HG03108 (cell line): ENCODE measurements at regions not wholly inside any gene's neighbourhood (a gene's known extent, or its start where the extent isn't known, plus 50 kb on each side); places are given as distances from the start of the nearest gene placed in this dataset.
A peak's percentile ranks its signal among the peaks of the same experiment; 100 is the strongest.

Source experiments
- ATAC-seq: cut with Tn5 transposase; IDR thresholded peaks from one replicate; pipeline ENCODE4 v1.9.1; 2021; ENCODE audit warnings: moderate library complexity; ENCODE audit not compliant: unreplicated experiment

GRCh38 chr10:85527616-85528317 lies 838.8 kb downstream of the GRID1 start:
- no peak for ATAC-seq

- ATAC-seq: no peak
Observed at GRCh38 chr10:85528318-85528652, 838.3 kb downstream of the GRID1 start.

- no peak for ATAC-seq
Observed at GRCh38 chr10:85531706-85532105, 834.9 kb downstream of the GRID1 start.

GRCh38 chr10:85532773-85533172 lies 833.8 kb downstream of the GRID1 start:
- no peak for ATAC-seq

- no peak for ATAC-seq
Observed at GRCh38 chr10:85535926-85536325, 830.7 kb downstream of the GRID1 start.

GRCh38 chr10:85537561-85537960 lies 829.0 kb downstream of the GRID1 start:
- no peak for ATAC-seq

- no peak for ATAC-seq
Observed at GRCh38 chr10:85538601-85539000, 828.0 kb downstream of the GRID1 start.

GRCh38 chr10:85542152-85542551 lies 824.4 kb downstream of the GRID1 start:
- no peak for ATAC-seq

- no peak for ATAC-seq
Observed at GRCh38 chr10:85542936-85543730, 823.5 kb downstream of the GRID1 start.

- ATAC-seq: no peak
Observed at GRCh38 chr10:85544956-85545355, 821.6 kb downstream of the GRID1 start.

GRCh38 chr10:85545874-85546273 lies 820.7 kb downstream of the GRID1 start:
- ATAC-seq: no peak

GRCh38 chr10:85547460-85548023 lies 819.1 kb downstream of the GRID1 start:
- ATAC-seq: no peak

GRCh38 chr10:85548034-85548433 lies 818.6 kb downstream of the GRID1 start:
- ATAC-seq: peak; percentile 78
